HG03060 (cell line): ENCODE measurements at regions not wholly inside any gene's neighbourhood (a gene's known extent, or its start where the extent isn't known, plus 50 kb on each side); places are given as distances from the start of the nearest gene placed in this dataset.
"Not testable (repeated sequence)": the region's sequence is repeated elsewhere in the genome, so short reads cannot be mapped to it uniquely, and the experiment has no call there.

ENCODE experiments used
- ATAC-seq: cut with Tn5 transposase; IDR thresholded peaks from one replicate; pipeline ENCODE4 v1.9.1; 2021; ENCODE audit warnings: low read depth, moderate number of reproducible peaks; ENCODE audit not compliant: unreplicated experiment

DNA sequence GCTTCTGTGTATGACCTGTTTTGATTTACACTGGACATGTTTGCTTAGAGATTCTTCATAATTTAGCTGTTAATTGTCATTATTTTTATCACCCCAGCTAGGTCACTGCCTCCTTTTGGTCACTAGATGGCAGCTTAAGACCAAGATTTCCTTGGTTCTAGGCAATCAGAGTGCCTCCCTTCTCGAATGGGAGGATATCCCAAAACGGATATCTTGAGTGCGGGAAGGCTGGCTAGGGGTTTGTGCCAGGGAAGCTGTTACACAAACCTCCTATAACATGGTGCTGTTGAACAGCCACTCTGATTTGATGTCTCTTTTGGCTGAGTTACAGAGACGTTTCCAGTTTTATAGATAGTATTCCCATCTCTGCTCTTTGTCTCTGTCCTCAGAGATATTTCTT is 283.5 kb downstream of the S1PR1 start:
- peak; percentile 80 for ATAC-seq

DNA sequence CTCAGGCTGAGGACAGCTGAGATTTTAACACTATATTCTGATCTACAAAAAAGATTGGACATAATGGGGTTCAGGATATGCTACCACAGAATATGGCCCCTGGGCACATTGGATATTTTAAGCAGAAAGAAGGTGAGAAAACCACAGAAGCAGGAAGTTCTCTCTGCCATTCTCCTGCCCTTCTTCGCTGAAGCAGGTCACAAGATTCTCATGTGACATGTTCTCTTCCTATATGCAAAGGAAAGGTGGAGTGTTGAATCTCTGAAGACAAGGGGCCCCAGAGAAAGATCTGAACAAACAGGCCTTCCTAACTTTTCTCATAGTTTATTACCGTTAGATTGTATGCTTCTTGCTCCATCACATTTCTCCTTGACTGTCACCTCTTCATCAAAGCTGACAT is 285.7 kb downstream of the S1PR1 start:
- no peak for ATAC-seq

DNA sequence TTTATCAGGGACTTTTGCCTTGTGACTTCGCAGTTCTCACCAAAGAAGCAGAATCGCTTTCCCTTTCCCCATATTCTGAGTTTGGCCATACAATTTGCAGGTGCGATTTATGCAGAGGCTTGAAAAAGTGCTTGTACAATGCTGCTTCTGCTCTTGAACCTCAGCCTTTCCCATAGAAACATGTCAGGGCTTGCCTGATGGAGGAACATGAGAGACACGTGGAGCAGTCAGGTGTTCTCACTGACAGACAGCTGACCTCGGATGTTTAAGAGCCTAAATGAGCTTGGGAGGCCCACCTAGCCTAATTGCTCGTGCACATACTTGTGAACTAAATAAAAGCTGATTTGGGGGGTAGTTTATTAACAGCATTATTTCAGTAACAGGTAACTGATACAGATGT is 290.0 kb downstream of the S1PR1 start:
- ATAC-seq, result no peak

DNA sequence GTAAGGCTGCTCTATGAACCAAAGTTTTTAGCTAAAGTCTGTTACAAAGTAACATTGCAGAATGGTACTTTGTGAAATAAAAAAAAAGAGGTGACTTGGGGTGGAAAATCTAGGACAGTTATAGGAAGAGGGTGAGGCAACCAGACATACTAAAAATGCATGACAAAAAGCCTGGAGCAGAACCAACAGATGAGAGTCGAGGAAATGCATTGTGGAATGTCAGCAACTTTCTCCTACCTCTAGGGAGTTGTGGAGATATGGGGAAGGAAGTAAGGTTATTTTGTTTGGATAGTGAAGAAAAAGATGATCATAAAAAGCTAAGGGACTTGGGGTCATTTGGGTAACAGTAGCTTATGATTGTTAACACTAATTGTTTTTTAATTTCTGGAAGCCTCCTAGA is 295.6 kb downstream of the S1PR1 start:
- no peak for ATAC-seq

DNA sequence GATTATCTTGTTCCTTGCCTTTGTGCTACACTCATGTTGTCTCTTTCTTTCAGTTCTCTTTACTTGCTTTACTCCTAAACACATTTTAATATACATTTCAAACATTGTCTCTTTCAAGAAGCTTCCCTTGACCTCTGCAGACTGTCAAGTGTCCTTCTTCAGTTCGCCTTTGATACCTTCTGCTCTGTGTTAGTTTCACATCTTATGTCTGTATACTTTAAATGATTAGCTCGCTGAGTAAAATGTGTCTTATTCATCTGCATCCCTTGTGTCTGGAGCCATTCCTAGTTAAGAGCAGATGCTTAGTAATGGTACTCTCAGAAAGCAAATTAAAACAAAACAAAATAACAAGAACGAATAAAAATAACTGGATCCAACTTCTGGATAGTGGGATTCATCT is 303.3 kb downstream of the S1PR1 start:
- ATAC-seq, result no peak

DNA sequence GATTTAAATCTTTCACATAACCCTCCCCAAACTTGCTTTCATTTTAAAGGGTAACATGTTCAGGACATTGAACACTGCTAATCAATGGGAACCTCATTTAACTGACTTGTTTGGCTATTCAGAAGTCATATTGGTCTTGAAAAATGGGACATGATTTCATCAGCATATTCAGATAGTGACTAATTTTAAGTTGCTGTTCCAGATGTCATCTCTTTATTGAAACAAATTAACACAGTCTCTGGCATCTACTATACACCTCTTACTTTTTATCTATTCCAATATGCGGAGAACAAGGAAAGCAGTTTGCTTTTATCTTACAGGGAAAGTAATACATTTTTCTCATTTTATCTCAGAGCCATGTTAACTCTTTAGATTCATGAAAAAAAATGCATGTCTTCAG is 310.1 kb downstream of the S1PR1 start:
- no peak for ATAC-seq

DNA sequence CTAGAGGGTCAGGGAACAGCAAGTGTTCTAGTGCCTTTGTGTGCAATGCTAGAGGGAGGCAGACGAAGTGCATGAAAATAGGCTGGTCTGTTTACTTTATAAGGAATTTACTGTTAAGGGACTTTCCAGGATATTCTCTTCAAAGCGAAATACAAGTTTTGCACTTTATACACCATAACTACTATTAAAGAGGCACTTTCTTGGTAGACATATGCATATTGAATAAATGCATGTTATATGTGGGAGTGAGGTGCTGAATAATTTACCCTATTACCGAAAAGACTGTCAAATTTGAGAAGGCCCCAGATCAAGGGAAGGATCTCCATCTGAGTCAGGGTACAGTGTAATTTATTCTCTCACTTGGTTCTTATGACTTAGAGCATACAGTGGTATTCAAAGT is 310.5 kb downstream of the S1PR1 start:
- no peak for ATAC-seq

DNA sequence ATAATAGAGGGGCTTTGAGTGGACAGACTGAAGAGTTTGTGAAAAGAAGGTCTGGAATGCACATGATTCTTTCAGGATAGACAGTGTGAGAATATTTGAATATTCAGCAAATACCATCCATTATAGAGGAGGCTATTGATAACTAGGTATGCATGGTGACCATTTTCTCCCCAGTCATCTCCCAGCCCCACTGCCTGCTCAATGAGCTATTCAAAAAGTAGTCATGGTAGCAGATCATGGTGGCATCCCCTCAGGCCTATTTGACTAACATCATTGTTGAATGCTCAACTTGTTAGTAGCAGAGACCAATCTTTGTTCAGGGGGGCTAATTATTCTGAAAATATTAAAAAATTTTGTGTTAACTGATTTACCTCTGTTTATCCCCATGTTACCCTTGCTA is 311.6 kb downstream of the S1PR1 start:
- ATAC-seq, result no peak

DNA sequence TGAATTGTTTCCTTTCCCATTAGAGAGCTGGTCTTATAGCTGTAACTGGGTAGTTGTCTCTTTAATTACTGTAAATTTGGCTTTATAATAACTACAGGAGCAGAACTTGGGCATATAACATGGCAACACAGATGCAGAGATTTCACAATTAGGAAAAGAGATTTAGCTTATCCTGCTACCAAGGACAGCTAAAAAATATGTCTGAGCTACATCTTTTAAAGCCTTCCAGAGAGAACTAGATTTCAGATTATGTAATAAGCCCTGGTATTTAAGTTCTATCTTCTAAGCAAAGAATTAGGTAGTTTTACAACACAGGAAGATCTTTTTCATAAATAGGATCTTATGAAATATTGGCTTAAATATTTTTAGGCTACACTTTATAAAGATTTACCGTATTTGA is 313.8 kb downstream of the S1PR1 start:
- no peak for ATAC-seq

DNA sequence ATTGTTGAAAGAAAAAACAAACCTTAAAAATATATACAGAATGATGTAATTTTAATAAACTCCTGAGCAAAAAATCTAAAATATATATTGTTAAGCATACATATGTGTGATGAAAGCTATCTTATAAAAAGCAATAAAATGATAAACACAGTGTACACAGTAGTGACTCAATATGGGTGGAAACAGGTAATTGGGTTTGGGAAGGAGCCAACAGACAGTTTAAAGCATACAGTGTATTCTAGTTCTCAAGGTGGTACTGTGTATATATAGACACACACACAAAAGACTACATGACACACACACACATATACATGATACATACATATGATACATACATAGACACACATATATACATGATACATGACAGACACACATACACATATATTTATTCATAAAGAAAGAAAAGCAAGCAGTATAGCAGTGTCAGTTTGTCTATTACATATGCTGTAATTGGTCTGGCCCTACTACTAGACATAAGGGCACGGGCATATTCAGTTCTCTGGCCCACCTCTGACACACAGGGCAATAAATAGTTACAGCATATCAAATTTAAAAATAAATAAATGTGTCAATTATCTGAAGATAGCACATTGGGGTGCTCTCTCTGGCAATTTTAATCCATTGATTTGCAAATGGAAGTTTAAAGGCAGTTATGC is 330.2 kb downstream of the S1PR1 start:
- ATAC-seq, result no peak

DNA sequence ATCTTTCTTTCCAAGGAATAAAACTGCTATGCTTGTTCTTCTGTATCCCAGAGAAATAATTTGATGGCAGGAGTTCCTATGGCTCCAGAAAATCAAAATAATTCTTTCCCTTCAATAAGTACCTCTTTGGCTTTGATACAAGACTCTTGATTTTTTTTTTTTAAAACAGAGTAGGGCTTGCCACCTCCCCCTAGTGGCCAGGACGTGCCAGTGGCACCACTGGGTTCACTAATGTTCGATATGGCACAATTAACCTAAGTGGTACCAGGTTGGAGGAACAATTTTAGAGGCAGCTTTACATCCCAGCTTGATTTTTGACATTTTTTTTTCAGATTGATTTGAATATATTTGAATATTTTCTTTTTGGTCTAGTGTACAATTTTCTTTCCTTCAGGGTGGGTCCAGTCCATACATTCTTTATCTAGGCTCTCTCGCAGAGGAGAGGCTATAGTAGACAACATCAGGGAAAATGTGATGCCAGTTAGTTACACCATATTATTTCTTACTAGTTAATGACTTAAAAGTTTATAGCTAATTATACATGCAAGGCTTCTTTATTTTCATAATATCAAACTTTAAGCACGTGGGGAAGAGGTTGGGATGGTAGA is 330.9 kb downstream of the S1PR1 start:
- ATAC-seq, result peak; percentile 93

DNA sequence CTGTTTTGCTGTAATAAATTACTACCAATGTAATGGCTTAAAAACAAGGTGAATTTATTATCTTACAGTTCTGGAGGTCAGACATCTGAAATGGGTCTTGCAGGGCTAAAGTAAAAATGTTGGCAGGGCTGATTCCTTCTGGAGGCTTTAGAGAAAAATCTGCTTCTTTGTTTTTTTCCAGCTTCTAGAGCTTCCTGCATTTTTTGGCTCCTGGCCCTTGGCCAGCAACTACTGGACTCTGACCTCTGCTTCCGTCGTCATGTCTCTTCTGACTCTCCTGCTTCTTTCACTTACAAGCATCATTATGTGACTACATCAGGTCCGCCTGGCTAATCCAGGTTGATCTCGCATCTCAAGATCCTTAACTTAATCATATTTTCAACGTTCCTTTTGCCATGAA is 350.9 kb downstream of the S1PR1 start:
- no peak for ATAC-seq

DNA sequence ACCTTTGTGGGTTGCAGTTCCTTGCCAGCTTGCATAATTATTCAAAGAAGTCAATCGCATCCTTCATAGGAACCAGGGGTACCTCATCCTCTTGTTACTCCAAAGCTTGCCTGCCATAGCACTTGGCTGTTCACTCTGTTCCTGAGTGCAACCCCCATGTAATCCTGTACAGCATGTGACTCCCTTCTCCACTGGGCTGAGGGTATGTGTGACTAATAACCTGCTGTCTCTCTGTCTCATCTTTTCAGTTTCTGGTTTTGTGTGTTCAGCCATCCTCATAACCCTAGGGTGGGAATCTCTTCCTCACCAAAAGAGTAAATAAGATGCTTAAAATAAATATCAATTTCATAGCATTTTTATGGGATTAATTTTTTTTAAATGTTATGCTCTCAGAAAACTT is 351.9 kb downstream of the S1PR1 start:
- ATAC-seq, result no peak

DNA sequence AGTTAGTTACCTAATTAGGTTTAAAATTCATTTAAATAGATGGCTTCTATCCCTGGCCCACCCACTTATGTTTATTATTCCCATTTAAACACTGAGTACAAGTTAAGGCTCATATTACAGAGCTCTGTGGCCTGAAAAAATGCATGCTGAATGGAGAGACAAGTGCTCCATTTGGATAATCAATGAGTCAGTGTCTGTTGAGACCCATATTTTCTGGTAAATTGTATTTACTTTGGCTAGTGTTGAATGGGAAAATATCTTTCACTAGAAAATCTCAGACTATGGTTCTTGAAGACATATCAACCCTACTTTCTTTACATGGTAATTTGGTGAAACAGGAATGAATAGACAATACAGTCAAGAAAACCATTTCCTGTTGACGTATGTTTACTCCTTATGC is 356.0 kb downstream of the S1PR1 start:
- ATAC-seq, result no peak

DNA sequence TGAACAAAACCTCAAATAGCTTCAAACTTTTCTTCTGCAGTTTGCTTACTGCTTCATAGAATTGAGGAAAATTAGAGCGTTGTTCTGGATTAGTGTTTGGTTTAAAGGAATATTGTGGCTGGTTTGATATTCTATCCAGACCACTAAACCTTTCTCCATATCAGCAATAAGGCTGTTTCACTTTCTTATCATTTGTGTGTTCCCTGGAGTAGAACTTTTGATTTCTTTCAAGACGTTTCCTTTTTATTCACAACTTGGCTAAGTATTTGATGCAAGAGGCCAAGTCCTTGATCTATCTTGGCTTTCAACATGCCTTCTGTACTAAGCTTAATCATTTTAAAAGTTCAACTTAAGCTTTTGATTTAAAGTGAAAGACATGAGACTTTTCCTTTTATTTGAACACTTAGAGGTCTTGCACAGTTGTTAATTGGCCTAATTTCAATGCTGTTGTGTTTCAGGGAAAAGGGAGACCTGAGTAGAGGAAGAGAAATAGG is 359.1 kb downstream of the S1PR1 start:
- no peak for ATAC-seq

DNA sequence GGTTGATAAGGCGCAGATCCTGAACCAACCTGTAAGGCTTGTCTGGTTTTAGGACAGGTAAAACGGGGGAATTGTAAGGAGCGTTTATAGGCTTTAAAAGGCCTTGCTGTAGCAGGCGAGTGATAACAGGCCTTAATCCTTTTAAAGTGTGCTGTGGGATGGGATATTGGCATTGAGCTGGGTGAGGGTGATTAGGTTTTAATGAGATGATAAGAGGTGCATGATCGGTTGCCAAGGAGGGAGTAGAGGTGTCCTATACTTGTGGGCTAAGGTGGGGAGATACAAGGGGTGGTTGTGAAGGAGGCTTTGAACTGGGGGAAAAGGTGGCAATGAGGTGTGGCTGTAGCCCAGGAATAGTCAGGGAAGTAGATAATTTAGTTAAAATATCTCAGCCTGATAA is 363.8 kb downstream of the S1PR1 start:
- not testable (repeated sequence) for ATAC-seq

DNA sequence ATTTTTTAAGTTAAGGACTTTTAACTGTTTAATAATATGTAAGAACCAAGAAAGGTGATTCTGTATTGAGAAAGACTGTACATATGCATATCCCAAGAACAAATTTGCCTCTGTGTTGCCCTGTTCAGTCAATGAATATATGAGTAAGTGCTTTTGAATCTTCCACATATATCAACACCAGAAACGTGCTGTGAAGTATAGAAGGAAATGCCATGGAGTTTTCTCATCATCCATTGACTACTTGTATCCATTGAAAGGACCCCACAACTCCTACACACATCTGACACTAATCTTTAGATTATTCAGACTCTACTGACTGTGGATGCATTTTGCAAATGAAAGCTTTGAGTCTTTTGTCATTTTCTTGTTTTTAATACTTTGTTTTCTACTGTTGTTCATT is 366.9 kb downstream of the S1PR1 start:
- no peak for ATAC-seq

DNA sequence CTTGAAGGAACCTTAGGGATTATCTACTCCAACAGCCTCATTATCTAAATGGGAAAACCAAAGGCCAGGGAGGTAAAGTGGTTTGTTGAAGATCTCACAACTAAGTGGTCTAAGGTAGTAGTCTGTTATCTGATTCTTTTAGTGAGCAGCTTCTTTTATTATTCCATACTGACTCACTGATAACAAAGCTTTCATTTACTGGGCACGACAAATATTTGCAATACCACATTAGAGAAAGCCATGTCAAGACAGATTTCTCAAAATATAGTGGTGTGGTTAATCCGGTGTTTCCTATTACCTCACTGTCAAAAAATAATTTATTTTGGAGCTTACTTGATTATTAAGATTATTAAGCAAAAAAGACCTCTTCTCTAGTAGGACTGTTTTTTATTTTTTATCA is 369.1 kb downstream of the S1PR1 start:
- no peak for ATAC-seq

DNA sequence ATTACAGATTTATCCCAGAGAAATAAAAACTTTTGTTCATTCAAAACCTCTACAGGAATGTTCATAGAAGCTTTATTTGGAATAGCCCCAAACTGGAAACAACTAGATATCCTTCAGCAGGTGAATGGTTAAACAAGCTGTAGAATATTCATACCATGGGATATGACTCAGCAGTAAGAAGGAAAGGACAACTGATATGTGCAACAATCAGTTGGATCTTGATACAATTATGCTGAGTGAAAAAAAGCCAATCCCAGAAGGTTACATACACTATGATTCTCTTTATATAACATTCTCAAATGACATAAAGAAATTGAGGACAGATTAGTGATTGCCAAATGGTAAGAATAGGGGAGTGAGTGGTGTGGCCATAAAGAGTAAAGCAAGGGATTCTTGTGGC is 376.7 kb downstream of the S1PR1 start:
- ATAC-seq, result no peak

DNA sequence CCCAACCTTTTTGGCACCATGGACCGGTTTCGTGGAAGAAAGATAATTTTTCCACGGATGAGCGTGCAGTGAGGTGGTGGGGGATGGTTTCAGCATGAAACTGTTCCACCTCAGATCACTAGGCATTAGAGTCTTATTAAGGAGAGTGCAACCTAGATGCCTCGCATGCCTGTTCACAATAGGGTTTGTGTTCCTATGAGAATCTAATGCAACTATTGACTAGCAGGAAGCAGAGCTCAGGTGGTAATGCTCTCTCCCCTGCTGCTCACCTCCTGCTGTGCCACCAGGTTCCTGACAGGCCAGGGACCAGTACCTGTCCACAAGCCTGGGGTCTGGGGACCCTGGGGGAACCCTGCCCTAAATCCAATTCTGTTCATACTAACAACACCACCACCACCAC is 377.8 kb downstream of the OLFM3 start:
- no peak for ATAC-seq

DNA sequence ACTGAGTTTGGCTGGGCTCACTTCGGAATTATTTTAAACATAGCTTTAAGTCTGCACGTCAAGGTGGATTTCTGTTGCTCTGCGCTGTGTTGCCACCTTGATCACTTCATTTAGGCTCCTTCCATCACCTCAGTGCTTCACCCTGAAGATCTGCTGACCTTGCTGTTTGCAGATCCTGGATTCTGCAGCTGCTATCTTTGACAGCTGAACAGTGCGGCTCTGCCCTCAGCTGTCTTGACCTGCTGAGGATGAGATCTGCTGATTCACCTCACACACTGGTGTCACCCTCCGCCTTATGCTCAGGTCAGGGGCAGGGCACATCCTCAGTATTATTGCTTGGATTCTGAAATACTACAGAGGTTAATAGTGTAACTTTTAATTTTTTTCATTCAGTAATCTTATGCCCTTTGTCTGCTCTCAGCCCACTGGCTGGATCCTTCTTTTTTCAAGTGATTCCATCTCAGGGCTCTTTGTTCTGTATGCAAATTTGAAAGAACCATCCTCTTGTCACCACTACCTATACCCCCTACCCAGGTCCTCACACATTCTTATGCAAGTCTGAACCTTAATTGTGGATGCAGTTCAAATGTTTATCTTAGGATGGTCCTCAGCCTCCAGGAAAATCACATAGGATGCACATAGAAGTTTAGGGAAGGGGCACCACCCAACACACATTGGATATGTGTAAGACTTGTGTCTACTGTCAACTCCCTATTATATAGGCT is 364.0 kb downstream of the OLFM3 start:
- no peak for ATAC-seq

DNA sequence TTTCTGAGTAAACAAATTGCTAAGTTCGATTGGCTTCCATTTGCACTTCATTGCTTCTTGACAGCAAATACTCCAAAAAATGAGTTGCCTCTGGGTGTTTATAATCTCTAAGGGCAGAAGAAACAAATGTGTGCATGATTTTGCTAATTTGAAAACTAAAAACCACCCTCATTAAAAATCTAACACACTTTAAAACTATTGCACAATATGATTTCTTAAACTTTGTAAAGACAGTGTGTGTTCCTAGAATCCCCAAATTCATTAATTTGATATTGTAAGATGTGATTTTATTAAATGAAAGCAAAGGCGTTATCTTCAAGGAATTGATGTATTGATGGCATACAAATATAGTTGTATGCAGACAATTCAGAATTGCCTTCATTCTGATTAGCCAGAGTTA is 350.9 kb downstream of the OLFM3 start:
- no peak for ATAC-seq
